Memory B cell (primary cell): ENCODE measurements at regions not wholly inside any gene's neighbourhood (a gene's known extent, or its start where the extent isn't known, plus 50 kb on each side); places are given as distances from the start of the nearest gene placed in this dataset.

ENCODE experiments used
- ATAC-seq: fragments of 150-1000 bp; cut with Tn5 transposase; 2 replicates; pipeline ENCODE4 v1.10.0; 2021; ENCODE audit warnings: low read depth, mild to moderate bottlenecking, moderate library complexity
- DNase-seq, 2 donors: peaks; one replicate each; pipeline ENCODE4 v3.0.0; 2022; ENCODE audit warnings: low spot score in 2 of 2
- H3K27ac Mint-ChIP-seq: one replicate; pipeline ENCODE4 v1.8.0; 2022; ENCODE audit warnings: mild to moderate bottlenecking, moderate library complexity, mixed read lengths
- H3K27me3 Mint-ChIP-seq: one replicate; pipeline ENCODE4 v1.8.0; 2022; ENCODE audit warnings: mixed read lengths
- H3K36me3 Mint-ChIP-seq: one replicate; pipeline ENCODE4 v1.8.0; 2022; ENCODE audit warnings: mild to moderate bottlenecking, mixed read lengths
- H3K4me1 Mint-ChIP-seq: one replicate; pipeline ENCODE4 v1.8.0; 2022; ENCODE audit warnings: mixed read lengths
- H3K4me3 Mint-ChIP-seq: one replicate; pipeline ENCODE4 v1.8.0; 2022; ENCODE audit warnings: mild to moderate bottlenecking, moderate library complexity, mixed read lengths
- H3K9me3 Mint-ChIP-seq: one replicate; pipeline ENCODE4 v1.8.0; 2022; ENCODE audit warnings: mixed read lengths

- DNase-seq = no peak
Observed at GRCh38 chrY:15577886-15578285, 1053.6 kb downstream of the NLGN4Y start.

DNA sequence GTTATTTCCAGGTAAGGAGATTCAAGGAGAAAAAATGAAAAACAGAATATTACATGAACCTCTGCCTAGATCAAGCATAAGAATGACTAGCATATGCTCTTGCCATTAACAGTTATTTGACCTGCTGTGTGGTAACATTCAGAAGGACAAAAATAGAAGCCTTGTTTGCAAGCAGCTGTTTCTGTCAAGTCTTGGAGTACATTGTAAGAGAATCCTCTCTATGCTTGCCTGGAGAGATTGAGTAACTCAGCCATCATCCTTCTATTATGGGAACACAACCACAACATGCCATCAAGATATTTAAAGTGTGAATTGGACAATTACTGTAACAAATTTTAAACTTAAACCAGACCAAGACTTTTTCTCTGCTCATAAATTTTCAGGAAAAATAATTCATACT, 1054.4 kb downstream of the NLGN4Y start:
- Mint-ChIP-seq H3K4me3 (no peak overlapping the region), H3K9me3 (no peaks in the 10 kb centered on the region), H3K27ac (no peak overlapping the region), H3K4me1 (no peaks in the 10 kb centered on the region), H3K36me3 (no peaks in the 10 kb centered on the region), H3K27me3 (no peaks in the 10 kb centered on the region)
- no peak for ATAC-seq
- DNase-seq = no peak

More at GRCh38 chrY:15577886-15578285, 1053.6 kb downstream of the NLGN4Y start:
- H3K36me3 Mint-ChIP-seq = no peaks in the 10 kb centered on the region
- H3K4me1 Mint-ChIP-seq = no peaks in the 10 kb centered on the region
- no peak for ATAC-seq
- H3K27ac Mint-ChIP-seq = no peak overlapping the region
- H3K4me3 Mint-ChIP-seq = no peak overlapping the region
- H3K9me3 Mint-ChIP-seq = no peaks in the 10 kb centered on the region
- H3K27me3 Mint-ChIP-seq = no peaks in the 10 kb centered on the region

DNA sequence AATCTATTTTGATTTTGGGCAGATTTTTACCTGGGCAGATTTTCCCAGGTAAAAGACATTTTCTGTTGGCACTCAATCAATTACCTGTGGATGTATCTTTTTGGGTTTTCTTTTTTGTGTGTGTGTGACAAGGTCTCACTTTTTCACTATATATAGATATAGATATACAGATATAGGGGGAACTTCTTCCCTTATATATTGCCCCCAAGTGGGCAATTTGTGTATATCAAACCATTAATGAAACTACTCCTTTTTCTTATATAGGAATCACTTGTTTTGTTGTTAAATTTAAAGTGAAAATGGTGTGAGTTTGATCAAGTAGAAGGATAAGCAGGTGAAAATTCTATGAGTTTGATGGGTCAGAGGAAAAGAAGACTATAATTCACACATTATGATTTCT, 1054.9 kb downstream of the NLGN4Y start:
- Mint-ChIP-seq H3K27ac (no peak overlapping the region), H3K4me3 (no peak overlapping the region), H3K9me3 (no peaks in the 10 kb centered on the region), H3K27me3 (no peaks in the 10 kb centered on the region), H3K4me1 (no peaks in the 10 kb centered on the region), H3K36me3 (no peaks in the 10 kb centered on the region)
- ATAC-seq (no peak), DNase-seq (peak in 1 of 2 donors; percentile 0)

GRCh38 chrY:15583111-15583510, 1058.8 kb downstream of the NLGN4Y start:
- DNase-seq (no peak), ATAC-seq (no peak)
- Mint-ChIP-seq H3K27me3 (no peaks in the 10 kb centered on the region), H3K4me3 (no peak overlapping the region), H3K27ac (no peak overlapping the region), H3K9me3 (peaks cover under 1% of the 10 kb centered on the region), H3K36me3 (no peaks in the 10 kb centered on the region), H3K4me1 (no peaks in the 10 kb centered on the region)

DNA sequence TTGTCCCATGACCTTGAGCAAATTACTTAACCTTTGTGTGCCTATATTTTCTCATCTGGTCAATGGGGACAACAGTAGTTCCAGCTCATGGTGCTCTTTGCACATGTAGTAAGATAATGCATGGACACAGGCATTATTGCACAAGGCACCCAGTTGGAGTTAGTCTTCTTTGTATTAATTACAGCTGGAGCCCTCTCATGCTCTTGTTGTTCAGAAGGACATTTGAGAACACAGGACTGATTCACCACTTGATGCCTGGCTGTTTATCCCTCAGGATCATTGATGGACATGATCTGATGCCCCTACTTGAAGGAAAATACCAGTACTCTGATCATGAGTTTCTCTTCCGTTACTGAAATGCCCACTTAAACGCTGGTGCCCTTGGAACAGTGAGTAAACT, 1068.6 kb downstream of the NLGN4Y start:
- Mint-ChIP-seq H3K27ac (no peak overlapping the region), H3K9me3 (peaks cover 2% of the 10 kb centered on the region), H3K4me3 (no peak overlapping the region), H3K4me1 (no peaks in the 10 kb centered on the region), H3K27me3 (no peaks in the 10 kb centered on the region), H3K36me3 (no peaks in the 10 kb centered on the region)
- ATAC-seq = no peak
- DNase-seq = no peak

DNA sequence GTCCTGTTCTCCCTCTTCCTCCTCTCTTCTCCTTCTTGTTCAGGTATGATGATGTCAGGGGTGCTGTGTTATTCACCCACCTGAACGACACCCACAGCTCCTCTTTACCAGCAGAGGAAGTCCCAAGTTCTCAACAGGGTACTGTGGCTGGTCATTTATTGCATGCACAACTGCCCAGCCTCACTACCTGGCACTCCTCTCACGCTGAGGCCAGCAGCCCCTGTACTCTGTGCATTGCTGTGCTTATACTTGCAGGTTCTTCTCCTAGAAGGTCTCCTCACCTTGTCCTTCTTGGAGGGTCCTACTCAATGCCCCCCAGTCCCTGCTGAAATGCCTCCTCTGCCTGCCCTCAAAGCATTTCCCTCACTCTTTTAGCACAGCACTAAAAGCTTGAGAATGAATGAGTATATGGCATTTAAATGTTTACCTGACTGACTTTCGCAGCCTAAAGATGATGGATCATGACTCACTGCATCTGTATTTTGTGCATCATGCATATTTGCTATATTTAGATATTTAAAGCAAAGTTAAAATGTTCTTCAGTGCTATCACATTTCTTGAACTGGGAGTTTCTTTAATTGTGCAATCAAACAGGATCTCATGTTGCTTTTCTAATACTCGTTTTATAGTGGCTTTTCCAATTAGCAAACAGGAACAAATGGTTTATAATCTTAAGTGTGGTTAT, 1069.3 kb downstream of the NLGN4Y start:
- no peaks in the 10 kb centered on the region for H3K9me3 Mint-ChIP-seq
- DNase-seq = no peak

GRCh38 chrY:15594179-15594578, 1069.8 kb downstream of the NLGN4Y start:
- Mint-ChIP-seq H3K27me3 (no peaks in the 10 kb centered on the region), H3K36me3 (no peaks in the 10 kb centered on the region)
- ATAC-seq = no peak

More for the DNA sequence above, 1069.3 kb downstream of the NLGN4Y start:
- no peak overlapping the region for H3K4me3 Mint-ChIP-seq
- no peaks in the 10 kb centered on the region for H3K36me3 Mint-ChIP-seq
- H3K4me1 Mint-ChIP-seq = no peaks in the 10 kb centered on the region
- H3K27ac Mint-ChIP-seq = no peak overlapping the region
- H3K27me3 Mint-ChIP-seq = no peaks in the 10 kb centered on the region
- no peak for ATAC-seq

GRCh38 chrY:15600565-15600964, 1076.2 kb downstream of the NLGN4Y start:
- Mint-ChIP-seq H3K27ac (no peak overlapping the region), H3K9me3 (peaks cover 5% of the 10 kb centered on the region)
- ATAC-seq = no peak

More at GRCh38 chrY:15594179-15594578, 1069.8 kb downstream of the NLGN4Y start:
- no peak overlapping the region for H3K4me3 Mint-ChIP-seq
- H3K9me3 Mint-ChIP-seq = no peaks in the 10 kb centered on the region
- no peak overlapping the region for H3K27ac Mint-ChIP-seq
- H3K4me1 Mint-ChIP-seq = no peaks in the 10 kb centered on the region
- no peak for DNase-seq

GRCh38 chrY:15624370-15624769, 1100.0 kb downstream of the NLGN4Y start:
- DNase-seq (no peak), ATAC-seq (no peak)
- H3K4me1 Mint-ChIP-seq = no peaks in the 10 kb centered on the region
- H3K27me3 Mint-ChIP-seq = no peaks in the 10 kb centered on the region
- H3K9me3 Mint-ChIP-seq = peaks cover 3% of the 10 kb centered on the region
- no peak overlapping the region for H3K4me3 Mint-ChIP-seq
- H3K27ac Mint-ChIP-seq = no peak overlapping the region
- no peaks in the 10 kb centered on the region for H3K36me3 Mint-ChIP-seq

More at GRCh38 chrY:15600565-15600964, 1076.2 kb downstream of the NLGN4Y start:
- no peak overlapping the region for H3K4me3 Mint-ChIP-seq
- H3K27me3 Mint-ChIP-seq = peaks cover 2% of the 10 kb centered on the region
- DNase-seq = no peak
- no peaks in the 10 kb centered on the region for H3K36me3 Mint-ChIP-seq
- H3K4me1 Mint-ChIP-seq = no peaks in the 10 kb centered on the region

GRCh38 chrY:15624928-15625327, 1100.6 kb downstream of the NLGN4Y start:
- Mint-ChIP-seq H3K36me3 (no peaks in the 10 kb centered on the region), H3K27ac (no peak overlapping the region), H3K4me3 (no peak overlapping the region), H3K27me3 (no peaks in the 10 kb centered on the region), H3K4me1 (no peaks in the 10 kb centered on the region), H3K9me3 (peaks cover 3% of the 10 kb centered on the region)
- DNase-seq (no peak), ATAC-seq (no peak)

GRCh38 chrY:15648198-15648597, 1123.9 kb downstream of the NLGN4Y start:
- ATAC-seq = no peak
- Mint-ChIP-seq H3K4me3 (no peak overlapping the region), H3K9me3 (no peaks in the 10 kb centered on the region), H3K27ac (no peak overlapping the region), H3K4me1 (no peaks in the 10 kb centered on the region), H3K27me3 (no peaks in the 10 kb centered on the region), H3K36me3 (no peaks in the 10 kb centered on the region)
- no peak for DNase-seq

DNA sequence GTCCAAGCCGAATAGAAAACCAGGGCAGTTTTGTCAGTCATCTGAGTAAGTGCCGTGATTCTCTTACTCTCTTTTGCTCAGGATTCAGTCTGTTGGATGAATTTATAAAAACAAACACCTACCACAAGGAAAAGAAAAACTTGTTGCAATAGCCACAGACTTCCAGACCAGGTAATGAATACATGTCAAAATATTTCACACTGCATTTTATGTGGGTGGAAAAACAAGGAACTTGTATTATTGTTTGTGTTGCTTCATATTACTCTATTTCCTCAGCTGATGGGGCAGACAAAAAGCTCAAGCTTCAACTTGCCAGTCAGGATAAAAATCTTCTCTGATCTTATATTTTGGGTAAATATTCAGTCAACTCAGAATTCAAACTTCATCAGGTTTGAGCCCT, 1125.7 kb downstream of the NLGN4Y start:
- H3K9me3 Mint-ChIP-seq = no peaks in the 10 kb centered on the region
- ATAC-seq (no peak), DNase-seq (no peak)

DNA sequence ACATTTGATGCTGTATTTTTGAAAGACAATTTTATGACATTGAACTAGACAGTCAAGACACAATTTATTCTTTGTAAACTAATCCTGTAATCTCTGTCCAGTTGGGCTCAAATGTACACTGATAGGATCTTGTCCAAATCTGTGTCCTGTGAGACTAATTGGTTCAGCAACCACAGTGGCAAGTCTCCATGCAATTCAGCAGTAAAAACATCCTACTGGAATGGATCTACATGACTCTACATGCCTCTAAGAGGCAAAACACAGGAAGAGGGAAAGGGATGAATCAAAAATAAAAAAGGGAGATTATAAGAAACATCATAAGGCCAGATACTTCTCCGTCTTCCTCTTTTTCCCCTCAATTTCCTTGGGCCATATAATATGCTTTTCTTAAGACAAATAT, 1164.2 kb downstream of the NLGN4Y start:
- Mint-ChIP-seq H3K27ac (no peak overlapping the region), H3K4me3 (no peak overlapping the region), H3K4me1 (no peaks in the 10 kb centered on the region), H3K27me3 (no peaks in the 10 kb centered on the region), H3K9me3 (no peaks in the 10 kb centered on the region), H3K36me3 (no peaks in the 10 kb centered on the region)
- DNase-seq (no peak), ATAC-seq (no peak)

More for the DNA sequence above, 1125.7 kb downstream of the NLGN4Y start:
- H3K4me3 Mint-ChIP-seq = no peak overlapping the region
- H3K4me1 Mint-ChIP-seq = no peaks in the 10 kb centered on the region
- no peaks in the 10 kb centered on the region for H3K27me3 Mint-ChIP-seq
- H3K36me3 Mint-ChIP-seq = no peaks in the 10 kb centered on the region
- H3K27ac Mint-ChIP-seq = no peak overlapping the region

GRCh38 chrY:15689994-15690393, 1165.7 kb downstream of the NLGN4Y start:
- ATAC-seq = no peak
- Mint-ChIP-seq H3K4me1 (no peaks in the 10 kb centered on the region), H3K4me3 (no peak overlapping the region), H3K27ac (no peak overlapping the region), H3K27me3 (no peaks in the 10 kb centered on the region), H3K36me3 (no peaks in the 10 kb centered on the region), H3K9me3 (no peaks in the 10 kb centered on the region)
- DNase-seq = no peak

DNA sequence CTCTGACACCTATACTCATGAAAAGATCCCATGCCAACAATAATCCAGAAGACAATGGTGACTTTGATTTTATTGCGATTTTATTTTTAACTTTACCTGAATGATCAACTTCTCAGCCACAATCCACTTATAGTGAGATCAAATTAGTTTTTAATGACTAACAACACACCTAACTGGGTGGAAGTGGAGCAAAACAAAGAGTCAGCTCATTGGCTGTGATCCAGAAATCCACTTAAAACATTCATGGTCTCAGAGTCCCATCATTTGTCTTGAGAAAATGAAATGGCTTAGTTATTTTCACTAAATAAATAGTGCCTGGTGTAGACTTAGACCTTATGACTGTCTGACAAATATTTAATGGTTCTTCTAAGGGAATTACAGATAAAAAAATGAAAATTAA, 1177.8 kb downstream of the NLGN4Y start:
- Mint-ChIP-seq H3K27ac (no peak overlapping the region), H3K4me3 (no peak overlapping the region), H3K27me3 (no peaks in the 10 kb centered on the region), H3K36me3 (no peaks in the 10 kb centered on the region), H3K9me3 (no peaks in the 10 kb centered on the region), H3K4me1 (no peaks in the 10 kb centered on the region)
- ATAC-seq = no peak
- DNase-seq = no peak
